ENCODE measurements at regions not wholly inside any gene's neighbourhood (a gene's known extent, or its start where the extent isn't known, plus 50 kb on each side); places are given as distances from the start of the nearest gene placed in this dataset.

- Histone ChIP-seq H3K4ac (ENCODE audit: low read depth, low read length) (no peak overlapping the region), H3K4me1 (ENCODE audit: control insufficient read depth, insufficient read depth, low read length) (no peaks in the 10 kb centered on the region), H2BK15ac (ENCODE audit: low read depth, low read length) (no peak overlapping the region), H3K79me1 (ENCODE audit: low read depth in 1 of 2, low read length in 2 of 2) (no peaks in the 10 kb centered on the region), H3K14ac (replicated peaks; ENCODE audit: low read depth, low read length) (no peak overlapping the region), H3K9me1 (ENCODE audit: insufficient read depth, low read length) (no peaks in the 10 kb centered on the region), H2AK9ac (replicated peaks; ENCODE audit: low read depth, low read length, poor library complexity) (no peak overlapping the region), H2AK5ac (ENCODE audit: low read depth, low read length) (no peak overlapping the region), H3K56ac (ENCODE audit: extremely low read depth, insufficient read depth, low read length) (no peak overlapping the region), H3K4me2 (ENCODE audit: low read depth, low read length) (no peak overlapping the region), H3K18ac (ENCODE audit: low read depth, low read length) (no peak overlapping the region), H3K27me3 (ENCODE audit: control insufficient read depth, insufficient read depth, low read length) (no peaks in the 10 kb centered on the region), H4K8ac (ENCODE audit: low read depth in 2 of 2, low read length in 2 of 2) (no peak overlapping the region), H2BK5ac (ENCODE audit: low read depth, low read length, poor library complexity, severe bottlenecking) (no peak overlapping the region), H3K27ac (ENCODE audit: insufficient read depth, low read length) (no peak overlapping the region), H2BK120ac (ENCODE audit: low read depth, low read length) (no peak overlapping the region), H3K36me3 (ENCODE audit: control insufficient read depth, insufficient read depth, low read length) (no peaks in the 10 kb centered on the region), H4K20me1 (ENCODE audit: insufficient read depth, low read length) (no peaks in the 10 kb centered on the region), H3K9me3 (ENCODE audit: control insufficient read depth, insufficient read depth, low read length) (peaks cover 5% of the 10 kb centered on the region; the same call in 1 of the 2 replicates), H3K23ac (ENCODE audit: low read depth, low read length) (no peak overlapping the region), H4K5ac (ENCODE audit: low read depth, low read length) (no peak overlapping the region), H2AFZ (replicated peaks; ENCODE audit: low read length, poor library complexity) (no peak overlapping the region), H2BK20ac (ENCODE audit: low read depth, low read length) (no peak overlapping the region), H4K91ac (ENCODE audit: insufficient read depth, low read depth, low read length) (no peak overlapping the region), H3K4me3 (ENCODE audit: insufficient read depth, low read depth, low read length) (no peak overlapping the region), H3K9ac (ENCODE audit: low read depth, low read length) (no peak overlapping the region)
- in situ Hi-C loops (cut with MboI; ENCODE audit: low sequenced_read_pairs) (no loop called here), dilution Hi-C loops (cut with HindIII; ENCODE audit: low sequenced_read_pairs, unreplicated experiment) (no loop called here), intact Hi-C loops (cut with micrococcal nuclease) (no loop called here)
- DNase-seq (no peak), ATAC-seq (ENCODE audit: low read depth) (no peak)
- POLR2A ChIA-PET (ENCODE audit: unreplicated experiment), result no interaction called here
- TF ChIP-seq MAFK (IDR thresholded peaks at IDR 0.05; ENCODE audit: low read depth, low read length) (no peak), ELK1 (IDR thresholded peaks at IDR 0.05; ENCODE audit: borderline replicate concordance, low read depth, low read length) (no peak), CEBPB (IDR thresholded peaks at IDR 0.05; ENCODE audit: low read depth, low read length) (no peak), CHD1 (IDR thresholded peaks at IDR 0.05; ENCODE audit: low read depth, low read length) (no peak), SMC3 (IDR thresholded peaks at IDR 0.05; ENCODE audit: low read depth, low read length) (no peak), POLR2A (IDR thresholded peaks at IDR 0.05; ENCODE audit: low read depth, low read length) (no peak), MAZ (IDR thresholded peaks at IDR 0.05; ENCODE audit: borderline replicate concordance, low read depth, low read length) (no peak), CTCF (conservative IDR thresholded peaks at IDR 0.05; ENCODE audit: low read depth, low read length) (no peak), MXI1 (IDR thresholded peaks at IDR 0.05; ENCODE audit: borderline replicate concordance, low read depth, low read length) (no peak), RCOR1 (IDR thresholded peaks at IDR 0.05; ENCODE audit: insufficient replicate concordance, low read length) (no peak)
- WGBS, 2 experiments (ENCODE audit: extremely low coverage in 2 of 2, insufficient read length in 1 of 2), result no CpG with 5 or more reads among the region's 1 CpG
- CTCF ChIA-PET, result no interaction called here
- BruUV-seq (replicated peaks), result no TSS peak
Measured at GRCh38 chr4:96162636-96163035, 322.7 kb downstream of the PDHA2 start.
